RWPE2 (cell line): ENCODE measurements at regions not wholly inside any gene's neighbourhood (a gene's known extent, or its start where the extent isn't known, plus 50 kb on each side); places are given as distances from the start of the nearest gene placed in this dataset.

Experiments used
- ATAC-seq: fragments of 200-7000 bp; cut with Tn5 transposase; 3 replicates; pipeline ENCODE4 v1.9.1; 2021; ENCODE audit warnings: low read depth
- DNase-seq: peaks from one replicate; pipeline ENCODE4 v3.0.0-alpha.2; 2020; ENCODE audit warnings: low spot score
- H3K27ac ChIP-seq: fragments of 450-650 bp; 2 replicates; pipeline ENCODE4 v1.5.1; 2017; ENCODE audit warnings: mild to moderate bottlenecking; ENCODE audit not compliant: poor library complexity, severe bottlenecking
- H3K27me3 ChIP-seq: fragments of 250-450 bp; sonication (Bioruptor Pico); 2 replicates; pipeline ENCODE4 v1.5.1; 2021; ENCODE audit warnings: mild to moderate bottlenecking, moderate library complexity; ENCODE audit not compliant: insufficient read depth, poor library complexity, severe bottlenecking
- H3K36me3 ChIP-seq: fragments of 250-450 bp; sonication (Bioruptor Pico); 2 replicates; pipeline ENCODE4 v1.5.1; 2020; ENCODE audit warnings: low read depth, mild to moderate bottlenecking, moderate library complexity
- H3K4me1 ChIP-seq: fragments of 250-450 bp; sonication (Bioruptor Pico); 2 replicates; pipeline ENCODE4 v1.5.1; 2021; ENCODE audit warnings: mild to moderate bottlenecking, moderate library complexity; ENCODE audit not compliant: insufficient read depth, poor library complexity, severe bottlenecking
- H3K4me3 ChIP-seq: fragments of 250-450 bp; sonication (Bioruptor Pico); 2 replicates; pipeline ENCODE4 v1.5.1; 2021; ENCODE audit warnings: mild to moderate bottlenecking, moderate library complexity; ENCODE audit not compliant: severe bottlenecking
- H3K9me3 ChIP-seq: fragments of 250-450 bp; sonication (Bioruptor Pico); 2 replicates; pipeline ENCODE4 v1.5.1; 2021; ENCODE audit warnings: mild to moderate bottlenecking, moderate library complexity; ENCODE audit not compliant: severe bottlenecking
- CTCF ChIP-seq: fragments of 450-650 bp; IDR thresholded peaks from one replicate; pipeline ENCODE4 v1.5.1; 2017; ENCODE audit warnings: mild to moderate bottlenecking, moderate library complexity; ENCODE audit not compliant: poor library complexity, severe bottlenecking

GRCh38 chr4:96993560-96993959, 1149.7 kb downstream of the STPG2 start:
- ATAC-seq (no peak), DNase-seq (no peak)
- H3K4me3 ChIP-seq, result no peak overlapping the region
- H3K4me1 ChIP-seq, result no peaks in the 10 kb centered on the region
- no peak overlapping the region for H3K27ac ChIP-seq
- H3K9me3 ChIP-seq, result no peaks in the 10 kb centered on the region
- no peaks in the 10 kb centered on the region for H3K36me3 ChIP-seq
- H3K27me3 ChIP-seq, result no peaks in the 10 kb centered on the region
- no peak for TF ChIP-seq CTCF

- Histone ChIP-seq H3K4me1 (no peaks in the 10 kb centered on the region), H3K36me3 (no peaks in the 10 kb centered on the region), H3K4me3 (no peak overlapping the region), H3K27ac (no peak overlapping the region), H3K27me3 (no peaks in the 10 kb centered on the region), H3K9me3 (no peaks in the 10 kb centered on the region)
- ATAC-seq, result no peak
- no peak for TF ChIP-seq CTCF
- DNase-seq, result no peak
Measured at GRCh38 chr4:97003715-97004114, 1139.6 kb downstream of the STPG2 start.

- no peak for DNase-seq
- no peaks in the 10 kb centered on the region for H3K27me3 ChIP-seq
- H3K27ac ChIP-seq, result no peak overlapping the region
- no peak for ATAC-seq
- H3K36me3 ChIP-seq, result no peaks in the 10 kb centered on the region
- no peak overlapping the region for H3K4me3 ChIP-seq
- no peak for TF ChIP-seq CTCF
- no peaks in the 10 kb centered on the region for H3K4me1 ChIP-seq
- no peaks in the 10 kb centered on the region for H3K9me3 ChIP-seq
Measured at GRCh38 chr4:97013309-97013708, 1130.0 kb downstream of the STPG2 start.

GRCh38 chr4:97013711-97014110, 1129.6 kb downstream of the STPG2 start:
- ATAC-seq, result no peak
- no peak for TF ChIP-seq CTCF
- Histone ChIP-seq H3K27ac (no peak overlapping the region), H3K36me3 (no peaks in the 10 kb centered on the region), H3K27me3 (no peaks in the 10 kb centered on the region), H3K4me1 (no peaks in the 10 kb centered on the region), H3K4me3 (no peak overlapping the region), H3K9me3 (no peaks in the 10 kb centered on the region)
- DNase-seq, result no peak

- no peak overlapping the region for H3K27ac ChIP-seq
- no peak for DNase-seq
- no peaks in the 10 kb centered on the region for H3K36me3 ChIP-seq
- no peak for TF ChIP-seq CTCF
- H3K27me3 ChIP-seq, result no peaks in the 10 kb centered on the region
- H3K9me3 ChIP-seq, result no peaks in the 10 kb centered on the region
- no peaks in the 10 kb centered on the region for H3K4me1 ChIP-seq
- no peak for ATAC-seq
- H3K4me3 ChIP-seq, result no peak overlapping the region
Measured at GRCh38 chr4:97015301-97015700, 1128.0 kb downstream of the STPG2 start.
